CMK (cell line): ENCODE measurements at regions not wholly inside any gene's neighbourhood (a gene's known extent, or its start where the extent isn't known, plus 50 kb on each side); places are given as distances from the start of the nearest gene placed in this dataset.

Experiments used
- DNase-seq: peaks from one replicate; pipeline ENCODE4 v3.0.0-alpha.2; 2010; ENCODE audit warnings: low read depth

DNA sequence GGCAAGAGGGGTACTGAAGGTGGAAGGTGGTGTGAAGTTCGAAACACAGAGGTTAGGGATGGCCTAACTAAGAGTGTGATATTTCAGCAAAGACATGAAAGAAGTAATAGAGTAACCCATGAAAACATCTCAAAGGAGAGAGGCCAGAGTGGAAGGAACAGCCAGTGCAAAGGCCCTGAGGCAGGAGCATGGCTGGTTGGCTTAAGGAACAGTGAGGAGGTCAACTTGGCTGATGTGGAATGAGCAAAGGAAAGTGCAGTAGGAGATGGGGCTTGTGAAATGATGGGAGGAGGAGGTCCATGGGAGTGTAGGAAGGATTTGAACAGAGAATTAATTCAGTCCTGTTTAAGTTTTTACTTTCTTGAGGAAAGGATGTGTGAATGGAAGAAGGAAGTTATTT lies 178.3 kb upstream of the ZNF608 start:
- DNase-seq, result no peak

DNA sequence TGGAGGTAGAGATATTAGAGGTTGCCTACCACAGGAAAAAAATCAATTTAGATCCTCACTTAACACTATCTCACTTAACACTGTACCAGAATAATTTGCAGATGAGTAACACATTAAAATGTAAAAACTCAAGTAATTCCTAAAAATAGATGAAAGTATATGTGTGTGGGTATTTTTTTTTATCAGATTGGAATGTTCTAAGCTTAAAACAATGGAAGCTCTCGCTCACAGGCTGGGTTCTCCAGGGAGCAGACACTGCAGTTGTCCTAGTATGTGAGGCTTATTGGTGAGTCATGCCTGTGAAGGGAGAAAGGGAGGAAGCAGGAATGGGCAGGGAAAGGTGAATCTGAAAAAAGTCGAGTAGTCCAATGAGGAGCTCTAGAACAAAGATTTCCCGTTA lies 181.3 kb upstream of the ZNF608 start:
- DNase-seq, result no peak

DNA sequence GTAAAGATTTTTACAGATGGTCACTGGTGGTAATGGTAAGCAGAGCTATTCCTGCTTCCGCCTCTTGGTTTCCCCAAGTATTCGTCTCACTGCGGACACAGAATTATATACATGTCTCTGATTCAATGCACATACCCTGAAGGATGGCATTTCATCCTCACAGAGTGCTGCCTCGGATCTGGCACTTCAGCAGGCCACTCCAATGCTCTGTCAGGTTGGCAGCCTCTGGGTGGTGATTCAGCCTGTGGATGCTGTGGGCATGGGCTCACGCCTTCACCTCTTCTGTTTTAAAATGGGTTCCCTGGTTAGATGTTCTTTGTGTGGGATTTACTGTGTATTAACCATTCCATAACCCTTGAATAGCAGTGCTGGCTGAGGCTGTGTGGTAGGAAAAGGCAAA lies 182.6 kb upstream of the ZNF608 start:
- DNase-seq, result no peak

DNA sequence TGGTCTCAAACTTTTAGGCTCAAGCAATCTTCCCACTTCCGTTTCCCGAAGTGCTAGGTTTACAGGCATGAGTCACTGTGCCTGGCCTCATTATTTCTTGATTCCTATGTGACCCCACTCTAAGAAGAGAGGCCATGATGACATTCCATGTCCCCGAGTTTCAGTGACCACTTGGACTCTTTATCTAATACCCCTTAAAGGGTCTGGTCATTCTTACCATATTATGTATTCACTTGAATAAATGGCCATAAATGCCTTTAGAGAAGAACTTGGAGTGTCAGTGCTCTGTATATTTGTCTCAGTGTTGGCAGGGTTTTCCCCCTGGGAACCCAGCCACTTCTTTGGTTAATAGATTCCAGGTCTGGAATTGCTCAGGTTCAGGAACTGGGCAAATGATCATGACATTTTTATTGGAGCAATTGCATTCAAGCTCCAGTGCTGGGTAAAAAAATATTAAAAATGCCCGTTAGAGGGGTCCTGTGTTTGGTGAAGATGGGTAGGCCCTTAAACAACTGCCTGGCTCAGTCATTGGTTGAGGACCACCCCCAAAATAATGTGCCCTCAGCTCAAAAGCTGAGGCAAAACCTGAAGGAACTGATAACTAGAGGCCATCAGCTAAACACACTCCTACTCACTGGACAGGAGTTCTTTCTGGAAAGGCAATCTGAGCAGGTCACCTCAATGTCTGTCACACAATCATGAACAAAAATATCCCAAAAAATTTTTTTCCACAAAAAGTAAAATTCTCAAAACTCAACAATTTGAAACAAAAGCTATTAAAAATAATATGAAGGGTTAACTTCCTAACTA lies 186.6 kb upstream of the ZNF608 start:
- no peak for DNase-seq

DNA sequence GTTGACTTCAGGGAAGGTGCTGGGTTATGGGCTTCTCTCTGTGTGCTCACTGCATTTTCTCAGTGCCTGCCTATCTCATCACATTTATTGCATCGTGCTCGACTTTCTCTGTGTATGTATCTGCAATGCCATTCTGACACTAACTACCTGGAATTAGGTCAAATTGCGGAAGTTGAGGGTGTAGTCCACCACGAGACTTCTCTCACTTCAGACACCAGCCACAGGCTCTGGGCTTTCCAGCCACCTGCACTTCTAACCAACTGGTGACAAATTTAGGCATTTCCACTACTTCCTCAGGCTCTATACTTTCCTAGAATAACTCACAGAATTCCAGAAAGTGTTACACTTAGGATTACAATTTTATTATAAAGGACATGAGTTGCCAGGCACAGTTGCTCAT lies 188.6 kb upstream of the ZNF608 start:
- no peak for DNase-seq

DNA sequence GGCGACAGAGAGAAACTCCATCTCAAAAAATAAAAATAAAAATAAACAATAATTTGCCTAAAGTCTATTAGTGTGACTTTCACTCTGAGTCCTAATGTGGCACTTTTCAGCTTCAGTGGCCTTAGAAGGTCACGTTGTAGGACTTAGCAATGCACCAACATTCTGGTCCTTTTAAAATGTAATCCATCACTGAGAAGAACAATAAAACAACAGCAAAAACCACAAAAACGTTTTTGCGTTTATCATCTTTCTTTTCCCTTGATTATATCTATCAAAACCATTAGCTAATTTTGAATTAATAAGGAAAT lies 190.1 kb upstream of the ZNF608 start:
- no peak for DNase-seq

DNA sequence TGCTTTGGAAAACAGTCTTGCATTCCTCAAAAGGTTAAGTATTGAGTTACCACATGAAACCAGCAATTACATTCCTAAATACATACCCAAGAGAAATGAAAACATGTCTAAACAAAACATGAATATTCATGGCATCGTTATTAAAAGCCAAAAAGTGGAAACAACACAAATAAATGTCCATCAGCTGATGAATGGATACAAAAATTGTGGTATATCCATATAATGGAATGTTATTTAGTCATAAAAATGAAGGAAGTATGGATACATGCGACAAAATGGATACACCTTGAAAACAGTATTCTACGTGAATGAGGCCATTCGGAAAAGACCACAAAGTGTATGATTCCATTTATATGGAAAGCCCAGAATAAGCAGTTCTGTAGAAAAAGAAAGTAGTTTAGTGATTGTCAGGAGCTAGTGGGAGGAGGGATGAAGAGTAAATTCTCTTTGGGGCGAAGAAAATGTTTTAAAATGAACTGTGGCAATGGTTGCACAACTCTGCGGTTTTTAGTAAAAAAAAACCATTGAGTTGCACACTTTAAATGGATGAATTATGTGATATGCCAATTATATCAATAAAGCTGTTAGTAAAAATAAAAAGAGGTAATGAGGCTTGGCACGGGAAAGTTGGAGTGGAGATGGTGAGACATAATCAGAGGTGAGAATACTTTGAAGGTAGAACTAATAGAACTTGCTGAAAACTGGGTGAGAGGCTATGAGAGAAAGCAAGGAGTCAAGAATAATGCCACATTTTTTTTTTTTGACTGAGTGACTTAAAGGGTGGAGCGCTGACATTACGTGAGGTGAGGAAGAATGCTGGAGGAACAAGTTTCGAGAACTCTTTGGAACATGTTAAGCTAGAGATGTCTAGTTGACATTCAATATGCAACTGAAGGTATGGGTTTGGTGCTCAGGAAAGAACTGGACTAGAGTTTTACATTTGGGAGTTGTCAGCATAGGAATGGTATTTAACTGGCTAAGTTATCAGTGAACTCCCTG lies 194.9 kb upstream of the ZNF608 start:
- DNase-seq, result no peak

DNA sequence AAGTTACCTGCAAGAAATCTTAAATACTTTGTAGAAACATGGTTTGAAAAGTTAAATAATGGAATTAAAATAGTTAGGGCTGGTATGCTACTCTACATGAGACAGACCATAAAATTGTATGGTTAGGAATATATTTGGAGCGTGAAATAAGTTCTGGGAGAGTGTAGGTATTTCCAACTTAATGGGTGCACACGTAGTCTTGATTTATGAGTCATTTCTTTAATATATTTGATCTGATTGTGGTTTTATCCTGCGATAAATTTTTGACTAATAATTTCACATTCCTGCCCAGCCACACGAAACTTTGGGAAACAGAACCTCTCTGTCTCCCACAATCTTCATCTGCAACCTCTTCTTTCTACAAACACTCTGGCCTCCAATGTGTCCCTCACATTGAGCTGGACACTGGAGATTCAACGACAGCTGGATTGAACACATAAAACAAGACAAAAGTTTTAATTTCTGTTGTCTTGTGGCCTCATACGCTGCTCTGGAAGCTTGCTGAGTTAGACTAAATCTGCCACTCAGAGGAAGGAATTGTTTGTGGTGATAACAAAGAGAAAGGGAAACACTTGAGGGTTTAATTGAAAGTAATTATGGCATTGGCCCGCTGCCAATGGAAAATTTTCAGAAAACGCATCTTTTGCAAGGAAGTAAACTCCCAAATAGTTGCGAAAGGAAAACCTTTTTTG lies 201.8 kb upstream of the ZNF608 start:
- no peak for DNase-seq

DNA sequence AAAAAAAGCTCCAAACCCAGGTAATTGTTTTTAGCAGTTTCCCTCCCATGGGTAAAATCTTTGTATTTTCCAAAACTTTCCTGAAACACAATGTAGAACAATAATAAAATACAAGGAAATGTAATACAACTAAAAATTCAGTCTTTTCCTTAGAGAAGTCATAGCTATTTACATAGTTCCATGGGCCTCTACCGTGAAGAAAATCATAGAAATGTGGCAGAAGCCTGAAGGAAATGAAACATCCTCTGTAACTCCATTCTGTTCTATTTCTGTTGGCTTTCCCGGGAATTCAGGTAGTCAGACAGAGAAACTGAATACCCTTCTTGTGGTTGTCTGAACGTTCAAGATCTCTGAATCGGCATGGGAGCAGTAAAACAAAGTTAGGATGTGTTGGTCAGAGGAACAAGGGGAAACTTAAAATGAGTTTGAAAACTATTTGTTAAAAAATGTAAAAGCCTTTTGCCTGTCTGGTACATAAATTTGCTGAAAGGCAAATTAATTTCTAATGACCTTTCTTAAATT lies 202.4 kb upstream of the ZNF608 start:
- no peak for DNase-seq

DNA sequence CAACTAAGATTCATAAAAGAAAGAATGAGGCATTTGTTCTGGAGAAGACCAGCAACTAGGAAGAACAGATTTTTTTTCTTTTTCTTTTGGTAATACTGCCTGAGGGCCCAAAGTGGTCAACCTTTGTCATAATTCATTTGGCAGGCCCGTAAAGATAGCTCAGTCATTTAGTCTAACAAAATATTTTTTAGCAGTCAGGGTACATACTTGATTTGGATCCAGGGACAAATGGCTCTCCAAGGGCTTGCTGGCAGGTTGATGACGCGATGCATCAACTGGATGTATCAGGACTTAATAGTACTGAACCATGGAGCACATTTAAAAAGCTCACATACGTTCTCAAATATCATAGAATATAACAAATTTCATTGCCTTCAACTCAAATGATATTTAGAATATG lies 203.4 kb upstream of the ZNF608 start:
- no peak for DNase-seq

DNA sequence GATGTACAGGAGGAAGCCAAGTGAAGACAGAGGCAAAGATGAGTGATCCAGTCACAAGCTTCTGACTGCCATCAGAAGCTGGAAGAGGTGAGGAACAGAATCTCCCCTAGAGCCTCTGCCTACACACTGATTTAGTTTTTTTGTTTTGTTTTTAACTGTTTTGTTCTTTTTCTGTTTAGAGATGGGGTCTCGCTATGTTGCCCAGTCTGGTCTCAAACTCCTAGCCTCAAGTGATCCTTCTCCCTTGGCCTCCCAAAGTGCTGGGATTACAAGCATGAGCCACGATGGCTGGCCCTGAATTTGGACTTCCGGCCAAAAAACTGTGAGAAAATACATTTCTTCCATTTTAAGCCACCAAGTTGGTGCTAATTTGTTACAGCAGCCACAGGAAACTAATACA lies 204.7 kb upstream of the ZNF608 start:
- DNase-seq, result no peak

DNA sequence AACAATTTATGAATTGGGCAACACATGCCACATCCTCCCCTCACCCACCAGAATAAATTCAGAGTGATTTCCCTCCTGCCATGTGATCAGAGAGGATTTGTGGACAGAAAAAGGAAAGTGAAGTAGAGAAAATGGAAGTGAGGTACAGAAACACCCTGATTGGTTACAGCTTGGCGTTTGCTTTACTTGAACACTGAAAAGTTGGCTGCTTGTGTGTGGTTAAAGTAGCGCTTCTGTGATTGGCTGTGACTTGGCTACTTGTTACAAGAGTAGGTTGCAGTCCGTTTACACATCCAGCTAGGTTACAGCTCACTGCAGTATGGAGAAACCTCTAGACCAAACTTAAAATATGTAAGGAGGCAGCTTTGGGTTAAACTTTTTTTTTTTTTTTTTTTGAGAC lies 205.2 kb upstream of the ZNF608 start:
- DNase-seq, result no peak

DNA sequence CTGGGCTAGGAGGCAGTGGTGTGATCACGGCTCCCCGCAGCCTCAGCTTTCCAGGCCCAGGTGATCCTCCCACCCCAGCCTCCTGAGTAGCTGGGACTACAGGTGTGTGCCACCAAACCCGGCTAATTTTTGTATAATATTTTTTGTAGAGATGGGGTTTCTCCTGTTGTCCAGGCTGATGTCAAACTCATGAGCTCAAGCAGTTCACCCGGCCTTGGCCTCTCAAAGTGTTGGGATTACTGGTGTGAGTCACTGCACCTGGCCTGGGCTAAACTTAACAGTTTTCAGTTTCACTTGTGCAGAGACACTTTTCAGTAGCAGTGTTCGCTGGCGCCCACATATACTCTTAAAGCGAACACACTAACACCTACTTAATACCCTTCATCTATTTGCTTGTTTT lies 205.6 kb upstream of the ZNF608 start:
- DNase-seq, result no peak

DNA sequence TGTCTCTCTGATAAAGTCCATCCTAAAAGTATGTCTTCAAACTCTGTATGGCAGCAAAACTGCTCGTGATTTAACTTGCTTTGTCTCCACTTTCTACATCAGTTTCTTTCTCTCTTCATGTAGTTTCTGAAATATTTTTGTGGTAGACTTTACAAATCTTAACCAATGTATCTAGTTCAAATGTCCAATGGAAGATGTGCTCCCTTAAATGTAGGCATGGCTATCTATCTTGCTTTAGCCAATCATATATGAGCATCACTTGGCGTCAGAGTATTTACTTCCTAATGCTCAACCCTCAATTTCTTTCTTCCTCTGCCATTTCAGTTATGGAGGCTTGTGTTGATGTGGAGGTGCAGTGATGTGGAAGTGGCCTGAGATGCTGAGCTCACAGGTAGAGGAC lies 206.1 kb upstream of the ZNF608 start:
- DNase-seq, result no peak

DNA sequence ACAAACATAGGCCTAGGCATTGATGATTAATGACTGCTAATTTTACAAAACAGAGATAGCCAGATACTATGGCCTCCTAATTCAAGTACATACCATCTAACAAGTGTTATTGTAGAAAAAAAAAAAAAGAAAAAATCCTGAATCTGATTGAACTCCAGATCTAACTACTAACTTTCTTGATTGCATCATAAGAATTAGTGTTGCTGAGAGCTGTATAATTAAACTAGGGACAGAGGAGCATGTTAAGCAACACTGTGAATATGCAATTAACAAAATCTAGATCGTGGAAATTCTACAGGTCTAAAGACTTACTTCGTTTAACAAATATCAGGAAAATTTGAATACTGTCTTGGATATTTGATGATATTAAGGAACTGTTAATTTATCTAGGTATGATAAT lies 208.3 kb upstream of the ZNF608 start:
- no peak for DNase-seq

DNA sequence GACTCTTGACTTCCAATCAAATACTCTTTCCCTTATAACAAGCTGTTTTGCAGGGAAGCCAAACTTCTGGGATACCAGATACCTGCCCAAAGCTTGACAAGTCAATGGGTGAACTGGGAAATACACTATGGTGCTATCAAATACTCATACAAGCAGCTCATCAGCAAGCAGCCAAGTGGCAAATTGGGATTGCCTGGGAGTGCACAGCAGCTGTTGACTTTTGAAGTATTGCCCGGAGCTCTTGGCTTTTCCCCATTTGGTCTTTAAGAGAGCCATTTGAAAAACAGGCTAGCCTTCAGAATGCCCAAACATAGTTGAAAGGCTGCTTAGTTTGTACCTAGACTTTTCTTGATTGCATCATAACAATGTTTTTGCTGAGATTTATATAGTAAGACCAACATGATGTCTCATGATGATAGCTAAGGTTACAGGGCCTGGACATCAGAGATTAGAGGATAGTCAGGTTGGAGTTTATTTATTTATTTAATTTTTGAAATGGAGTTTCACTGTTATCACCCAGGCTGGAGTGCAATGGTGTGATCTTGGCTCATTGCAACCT lies 210.1 kb upstream of the ZNF608 start:
- no peak for DNase-seq

DNA sequence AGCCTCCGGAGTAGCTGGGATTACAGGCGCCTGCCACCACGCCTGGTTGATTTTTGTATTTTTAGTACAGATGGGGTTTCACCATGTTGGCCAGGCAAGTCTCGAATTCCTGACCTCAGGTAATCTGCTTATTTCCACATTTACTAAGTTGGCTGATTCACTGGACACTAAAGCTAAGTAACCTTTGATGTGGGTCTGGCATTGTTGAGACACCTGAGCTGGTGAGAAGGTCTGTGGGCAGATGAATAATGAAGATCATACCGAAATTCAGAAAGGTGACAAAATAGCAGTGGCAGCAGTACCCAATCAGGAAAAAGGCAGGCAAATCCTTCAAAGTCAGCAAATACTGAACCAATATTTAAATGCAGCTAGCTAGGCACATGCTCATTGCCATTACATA lies 210.6 kb upstream of the ZNF608 start:
- DNase-seq, result no peak

DNA sequence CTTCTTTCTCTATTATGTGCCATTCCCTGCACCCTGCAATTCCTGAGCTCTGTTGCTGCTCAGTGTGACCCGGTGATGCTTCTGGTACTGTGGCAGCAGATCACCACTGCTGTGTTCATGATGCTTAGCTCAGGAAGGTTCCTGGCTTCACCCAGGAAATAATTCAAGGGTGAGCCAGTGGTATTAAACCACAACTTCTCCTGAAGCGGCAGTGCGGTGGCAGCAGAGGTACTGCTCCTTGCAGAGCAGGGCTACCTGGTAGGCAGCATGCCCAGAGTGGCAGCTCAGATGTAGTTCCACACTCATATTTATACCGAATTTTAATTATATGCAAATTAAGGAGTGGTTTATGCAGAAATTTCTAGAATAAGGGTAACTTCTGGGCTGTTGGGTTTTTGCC lies 213.8 kb upstream of the ZNF608 start:
- DNase-seq, result no peak

DNA sequence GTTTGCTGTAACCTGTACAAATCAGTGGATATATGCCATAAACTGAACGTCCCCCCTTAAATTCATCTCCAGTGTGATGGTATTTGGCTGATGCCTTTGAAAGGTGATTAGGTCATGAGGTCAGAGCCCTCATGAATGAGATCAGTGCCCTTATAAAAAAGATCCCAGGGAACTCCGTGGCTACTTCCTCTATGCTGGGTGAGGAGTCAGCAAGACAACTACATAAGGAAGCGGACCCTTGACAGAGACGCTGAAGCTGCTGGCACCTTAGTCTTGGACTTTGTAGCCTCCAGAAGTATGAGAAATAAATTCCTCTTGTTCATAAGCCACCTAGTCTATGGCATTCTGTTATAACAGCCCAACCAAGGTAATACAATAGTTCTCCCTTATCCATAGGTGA lies 215.1 kb upstream of the ZNF608 start:
- no peak for DNase-seq

DNA sequence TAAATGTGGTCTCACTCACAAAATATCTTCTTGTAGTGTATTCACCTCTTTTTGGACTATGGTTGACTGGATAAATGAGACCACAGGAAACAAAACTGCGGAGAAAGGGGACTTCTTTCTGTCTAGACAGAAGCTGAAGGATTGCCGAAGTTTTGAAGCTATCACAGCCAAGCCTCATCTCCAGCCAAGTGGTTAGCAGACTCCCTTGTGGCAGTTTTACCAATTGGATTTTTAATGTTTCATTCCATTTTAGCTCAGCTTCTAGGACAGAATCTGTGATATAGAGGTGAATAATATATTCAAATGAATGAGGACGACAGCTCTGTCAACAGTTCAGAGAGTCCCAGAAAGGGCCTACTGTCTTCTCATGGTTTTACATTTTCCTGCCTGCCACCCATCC lies 215.7 kb upstream of the ZNF608 start:
- no peak for DNase-seq

DNA sequence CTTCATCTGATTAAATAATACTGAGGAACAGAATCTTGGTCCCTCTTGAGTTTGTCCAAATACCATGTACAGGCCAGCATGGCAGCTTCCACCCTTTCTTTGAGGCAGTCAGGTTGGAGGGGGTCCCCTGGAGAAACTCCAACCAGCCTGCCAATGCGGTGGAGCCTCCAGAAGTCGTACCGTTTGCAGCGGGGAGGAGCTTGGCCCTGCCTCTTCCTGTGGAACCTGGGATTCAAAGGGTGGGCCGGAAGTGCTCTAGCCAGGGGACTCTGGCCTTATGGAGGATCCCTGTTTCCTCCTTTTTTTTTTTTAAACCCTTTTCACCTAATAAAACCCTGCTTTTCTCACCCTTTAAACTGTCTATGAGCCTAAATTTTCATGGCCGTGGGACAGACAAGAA lies 216.3 kb upstream of the ZNF608 start:
- DNase-seq, result no peak

DNA sequence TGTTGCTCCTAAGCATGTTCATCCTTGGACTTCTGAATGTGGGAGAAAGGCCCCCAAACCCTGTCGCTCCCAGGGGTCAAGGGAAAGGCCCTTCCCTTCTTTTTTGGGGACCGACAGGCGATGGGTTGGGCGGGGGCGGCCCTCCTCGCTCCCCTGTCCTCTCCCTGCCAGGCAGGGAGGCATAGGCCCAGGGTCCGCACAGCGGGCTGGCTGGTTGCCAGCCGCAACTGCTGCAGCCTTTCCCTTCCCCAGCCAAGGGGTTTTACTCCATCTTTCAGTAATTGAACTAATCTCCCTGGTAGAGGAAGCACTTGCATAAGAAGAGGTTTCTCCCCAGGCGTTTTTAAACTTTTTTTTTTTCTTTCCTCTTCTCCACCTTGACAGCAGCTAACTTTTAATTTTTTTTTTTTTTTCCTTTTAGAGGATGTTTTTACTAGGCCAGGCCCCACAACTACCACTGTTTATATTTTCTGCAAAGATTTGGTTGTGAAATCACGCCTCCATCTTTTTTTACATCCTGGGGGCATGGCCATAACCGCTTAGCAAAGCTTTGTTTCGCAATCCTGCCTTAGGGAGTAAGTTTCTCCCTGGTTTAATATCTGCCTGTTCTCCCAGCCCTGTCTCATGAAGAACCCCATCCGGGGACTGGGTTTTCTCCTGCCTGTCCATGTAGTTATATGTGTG lies 216.9 kb upstream of the ZNF608 start:
- no peak for DNase-seq
